G401 (cell line): ENCODE measurements at regions not wholly inside any gene's neighbourhood (a gene's known extent, or its start where the extent isn't known, plus 50 kb on each side); places are given as distances from the start of the nearest gene placed in this dataset.

Source experiments
- DNase-seq: peaks from one replicate; pipeline ENCODE4 v3.0.0-alpha.2; 2015; ENCODE audit warnings: low spot score
- in situ Hi-C: cut with HindIII; loops from 2 replicates; pipeline ENCODE4 v1.10.0; 2016; ENCODE audit warnings: low sequenced_read_pairs, mixed read lengths

DNA sequence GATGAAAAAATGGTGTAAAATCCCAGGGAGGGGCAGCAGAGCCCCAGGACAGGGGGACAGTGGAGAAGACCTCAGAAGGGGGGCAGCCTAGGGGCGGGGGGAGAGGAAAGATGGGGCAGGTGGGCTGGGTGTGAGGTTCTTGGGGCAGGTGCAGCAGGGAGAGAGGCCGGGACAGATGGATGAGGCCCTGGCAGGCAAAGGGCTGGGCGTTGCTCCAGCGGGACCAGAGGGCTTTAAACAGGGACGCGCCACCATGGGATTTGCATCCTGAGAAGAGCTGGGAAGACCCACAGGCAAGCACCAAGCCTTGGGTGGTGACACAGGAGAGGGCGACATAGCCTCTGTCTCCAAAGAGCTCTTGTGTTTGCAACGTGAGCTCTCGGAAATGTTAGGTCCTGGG, 1342.8 kb downstream of the TBC1D22A start:
- in situ Hi-C loops, result no loop called here
- peak; percentile 87 for DNase-seq

DNA sequence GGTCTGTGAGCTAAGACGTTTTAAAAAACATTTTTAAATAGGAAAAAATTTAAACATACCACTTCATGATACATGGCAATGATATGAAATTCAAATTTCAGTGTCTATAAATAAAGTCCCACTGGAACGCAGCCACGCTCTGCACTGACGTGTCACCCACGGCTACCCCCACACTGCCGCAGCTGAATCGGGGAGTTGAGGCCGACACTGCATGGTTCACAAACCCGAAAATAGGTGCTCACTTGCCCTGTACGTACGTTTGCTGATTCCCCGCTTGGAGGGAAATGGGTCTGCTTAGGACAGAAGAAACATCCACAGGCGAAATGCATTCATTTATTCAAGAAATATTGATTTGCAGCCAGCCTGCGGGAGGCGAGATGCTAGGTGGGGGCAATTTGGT, 1342.3 kb downstream of the TBC1D22A start:
- peak; percentile 48 for DNase-seq
- in situ Hi-C loops, result no loop called here

DNA sequence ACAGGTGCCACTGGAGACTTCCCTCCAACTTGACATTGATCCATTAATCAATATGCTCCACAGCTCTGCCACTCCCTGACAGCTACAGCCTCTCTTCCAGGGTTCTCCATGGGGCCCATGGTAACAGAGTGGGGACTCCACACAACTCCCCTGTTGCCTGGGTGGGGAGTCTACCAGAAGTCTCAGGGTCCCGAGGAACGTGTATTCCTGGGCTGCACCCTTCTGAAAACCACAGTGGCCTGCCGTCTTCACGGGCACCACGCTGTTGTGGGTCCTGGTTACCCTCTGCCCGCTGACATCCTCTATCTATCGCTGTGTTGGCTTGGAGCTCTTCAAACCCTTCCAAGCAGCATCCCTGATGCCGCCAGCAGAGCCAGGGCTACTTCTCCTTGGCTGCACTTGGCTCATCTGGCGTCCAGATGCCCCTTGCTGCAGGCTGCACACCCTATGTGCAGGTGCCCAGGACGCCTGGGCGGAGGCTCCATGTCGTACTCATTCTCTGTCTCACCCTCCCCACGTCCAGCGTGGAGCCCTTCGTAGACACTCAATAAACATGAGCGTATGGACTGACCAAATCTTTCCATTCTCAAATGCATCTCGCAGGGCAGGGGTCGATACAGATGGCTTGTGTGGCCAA, 1341.8 kb downstream of the TBC1D22A start:
- in situ Hi-C loops, result no loop called here
- DNase-seq, result peak; percentile 10

DNA sequence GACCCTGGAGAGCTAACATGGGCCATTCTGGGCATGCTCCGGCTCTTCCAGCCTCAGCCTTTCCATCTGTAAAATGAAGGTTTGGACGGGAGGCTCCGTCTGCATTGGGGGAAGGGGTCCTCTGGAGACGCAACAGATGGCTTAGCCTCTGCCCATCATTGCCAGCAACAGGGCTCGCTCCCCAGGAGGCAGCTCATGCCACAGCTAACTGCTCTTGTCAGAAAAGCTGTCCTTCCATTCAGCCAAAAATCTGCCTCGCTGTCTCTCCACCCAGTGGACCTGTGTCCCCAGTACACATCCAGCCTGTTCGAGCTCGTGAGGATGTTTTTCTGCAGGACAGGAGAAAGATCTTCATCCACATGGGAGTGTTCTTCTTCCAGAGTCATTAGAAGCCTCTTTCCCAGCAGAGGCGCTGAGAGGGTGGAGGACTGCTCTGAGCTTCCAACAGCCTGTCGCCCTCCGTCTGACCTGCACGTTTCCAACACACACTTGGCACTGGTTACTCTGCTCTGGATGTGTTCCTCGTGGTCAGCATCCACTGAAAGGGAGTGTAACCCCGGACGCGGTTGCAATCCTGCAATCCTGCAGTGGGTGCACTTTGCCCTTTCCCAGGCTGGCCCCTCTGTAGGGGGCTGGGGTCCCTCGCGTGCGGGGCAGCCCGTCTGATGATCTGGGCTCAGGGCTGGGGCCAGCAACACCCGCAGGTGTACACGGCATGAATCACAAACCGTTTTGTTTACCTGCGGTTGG, 1340.9 kb downstream of the TBC1D22A start:
- in situ Hi-C loops, result no loop called here
- peak; percentile 69 for DNase-seq

DNA sequence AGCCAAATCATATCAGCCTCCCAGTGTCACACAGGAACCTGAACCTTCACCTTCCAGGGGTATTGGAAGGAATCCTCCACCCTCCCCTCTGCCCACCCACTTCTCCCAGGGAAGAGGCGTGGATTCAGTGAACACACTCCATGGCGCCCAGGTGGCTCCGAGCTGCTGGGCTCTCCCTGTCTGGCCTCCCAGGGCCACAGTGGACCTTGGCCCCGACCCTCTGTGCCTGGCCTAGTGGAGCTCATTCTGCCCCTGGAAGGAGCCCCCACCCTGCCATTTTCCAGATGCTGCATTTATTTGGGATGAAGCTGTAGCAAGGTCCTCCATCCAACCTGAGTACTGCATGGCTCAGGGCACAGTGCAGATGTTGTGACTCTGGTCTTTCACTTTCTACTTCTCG, 1340.1 kb downstream of the TBC1D22A start:
- in situ Hi-C loops, result no loop called here

DNA sequence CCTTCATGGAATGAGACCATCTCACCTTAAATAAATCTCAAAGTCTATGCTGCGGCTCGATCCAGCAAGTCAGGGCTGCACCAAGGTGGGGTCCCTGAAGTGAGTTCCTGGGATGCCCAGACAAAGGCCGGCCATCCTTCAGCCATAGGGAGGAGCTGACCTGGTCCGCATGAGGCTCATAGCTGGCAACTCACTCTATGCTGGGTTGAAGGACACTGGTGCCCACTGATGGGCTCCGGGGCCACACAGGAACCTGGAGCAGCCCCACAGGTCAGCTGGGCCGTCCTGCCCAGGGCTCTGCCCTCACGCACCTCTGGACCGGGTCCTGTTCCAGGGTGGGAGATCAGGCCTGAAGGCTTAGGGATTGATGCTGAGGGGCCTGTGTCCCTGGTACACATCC, 1339.3 kb downstream of the TBC1D22A start:
- DNase-seq, result no peak
- in situ Hi-C loops, result no loop called here

More for the DNA sequence above, 1340.1 kb downstream of the TBC1D22A start:
- no peak for DNase-seq

GRCh38 chr22:48100685-48101417, 1338.4 kb downstream of the TBC1D22A start:
- DNase-seq, result no peak
- in situ Hi-C loops, result no loop called here

DNA sequence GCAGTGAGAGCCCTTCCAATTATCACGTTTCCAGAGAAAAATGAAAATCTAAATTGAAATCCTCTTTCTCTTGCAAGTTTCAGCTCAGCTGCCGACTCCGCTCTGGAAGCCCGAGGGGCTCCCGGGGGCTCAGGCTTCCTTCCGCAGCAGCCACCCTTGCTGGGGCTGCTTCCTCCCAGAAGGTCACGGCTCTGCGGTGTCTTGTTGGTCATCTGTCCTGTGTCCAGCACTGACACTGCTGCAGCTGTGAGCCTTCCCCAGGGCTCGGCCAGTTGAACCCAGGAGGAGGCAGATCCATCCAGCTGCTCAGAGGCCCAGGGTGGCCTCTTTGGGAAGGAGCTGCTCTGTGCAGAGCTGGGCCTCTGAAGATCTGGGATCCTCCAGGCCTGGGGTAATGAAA, 1337.2 kb downstream of the TBC1D22A start:
- in situ Hi-C loops, result no loop called here
- no peak for DNase-seq

DNA sequence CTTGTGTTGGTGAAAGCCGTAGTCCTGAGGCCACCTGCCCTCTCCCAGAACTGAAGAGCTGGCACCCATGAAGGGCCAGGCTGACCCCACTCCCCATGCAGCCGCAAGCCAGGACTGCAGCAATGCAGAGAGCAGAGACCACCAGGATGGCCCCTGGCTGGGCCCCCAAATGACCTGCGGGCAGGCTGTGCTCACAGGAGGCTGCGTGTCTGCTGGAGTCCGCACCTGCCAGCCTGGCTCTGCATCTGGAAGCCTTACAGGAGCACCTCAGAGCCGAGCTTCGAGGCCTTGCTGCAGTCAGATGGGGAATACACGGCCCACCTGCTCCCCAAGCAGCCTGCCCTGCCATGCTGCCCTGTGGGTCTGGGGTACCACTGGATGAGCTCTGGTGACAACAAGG, 1336.8 kb downstream of the TBC1D22A start:
- no peak for DNase-seq
- in situ Hi-C loops, result no loop called here

DNA sequence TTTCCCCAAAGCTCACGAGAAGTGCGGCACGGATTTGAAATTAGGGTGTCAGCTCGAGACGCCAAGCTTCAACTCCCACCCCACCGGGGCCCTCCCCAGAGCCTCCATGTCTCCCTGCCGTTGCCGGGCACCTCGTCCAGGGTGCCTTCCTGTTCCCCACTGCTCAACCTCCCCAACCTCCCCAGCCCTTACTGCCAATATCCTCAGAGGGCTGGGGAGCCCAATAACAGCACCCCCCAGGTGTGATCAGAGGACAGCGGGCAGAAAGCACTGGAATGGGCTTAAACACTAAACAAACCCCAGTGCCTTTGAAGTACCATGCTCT, 1336.4 kb downstream of the TBC1D22A start:
- in situ Hi-C loops, result no loop called here

GRCh38 chr22:48098243-48098920, 1335.9 kb downstream of the TBC1D22A start:
- in situ Hi-C loops, result no loop called here
- no peak for DNase-seq

More for the DNA sequence above, 1336.4 kb downstream of the TBC1D22A start:
- no peak for DNase-seq

DNA sequence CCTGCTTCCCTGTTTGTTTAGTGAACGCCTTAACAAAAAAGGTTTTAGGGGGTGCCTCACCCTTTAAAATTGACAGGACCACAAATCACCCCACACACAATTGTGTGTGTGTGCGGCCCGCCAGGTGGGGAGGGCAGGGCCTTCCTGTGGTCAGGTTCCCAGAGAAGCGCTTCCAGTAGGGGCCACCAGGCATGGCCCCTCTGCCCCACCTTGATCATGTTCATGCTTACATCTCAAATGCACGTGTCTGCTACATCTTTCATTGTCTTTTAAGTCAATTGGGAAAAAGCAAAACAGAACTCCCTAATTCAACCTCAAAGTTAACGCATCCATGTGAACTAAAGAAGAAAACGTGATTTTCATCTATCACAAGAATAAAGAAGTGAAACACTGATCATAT, 1335.3 kb downstream of the TBC1D22A start:
- DNase-seq, result no peak
- in situ Hi-C loops, result no loop called here

GRCh38 chr22:48096851-48097665, 1334.6 kb downstream of the TBC1D22A start:
- peak; percentile 62 for DNase-seq
- in situ Hi-C loops, result no loop called here

GRCh38 chr22:48096411-48096810, 1334.0 kb downstream of the TBC1D22A start:
- DNase-seq, result no peak
- in situ Hi-C loops, result no loop called here

DNA sequence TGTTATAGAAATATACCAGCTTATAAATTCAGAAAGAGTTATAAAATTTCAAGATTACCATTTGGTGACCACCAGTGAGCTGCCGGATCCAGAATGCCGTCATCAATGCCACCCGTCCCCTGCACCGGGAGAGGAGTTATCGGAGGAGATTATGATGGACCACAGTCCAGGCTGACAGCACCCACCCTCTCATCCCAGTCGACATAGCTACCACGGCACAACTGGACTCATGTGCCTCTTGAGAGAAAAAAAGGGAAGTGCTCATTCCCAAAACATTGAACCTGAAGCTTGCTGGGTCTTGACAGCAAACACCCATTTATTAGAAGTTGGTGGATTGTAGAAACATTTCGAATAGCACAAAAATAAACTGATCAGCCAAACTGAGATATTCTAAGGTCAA, 1331.5 kb downstream of the TBC1D22A start:
- no peak for DNase-seq
- in situ Hi-C loops, result no loop called here

GRCh38 chr22:48092866-48093265, 1330.4 kb downstream of the TBC1D22A start:
- in situ Hi-C loops, result no loop called here
- no peak for DNase-seq

DNA sequence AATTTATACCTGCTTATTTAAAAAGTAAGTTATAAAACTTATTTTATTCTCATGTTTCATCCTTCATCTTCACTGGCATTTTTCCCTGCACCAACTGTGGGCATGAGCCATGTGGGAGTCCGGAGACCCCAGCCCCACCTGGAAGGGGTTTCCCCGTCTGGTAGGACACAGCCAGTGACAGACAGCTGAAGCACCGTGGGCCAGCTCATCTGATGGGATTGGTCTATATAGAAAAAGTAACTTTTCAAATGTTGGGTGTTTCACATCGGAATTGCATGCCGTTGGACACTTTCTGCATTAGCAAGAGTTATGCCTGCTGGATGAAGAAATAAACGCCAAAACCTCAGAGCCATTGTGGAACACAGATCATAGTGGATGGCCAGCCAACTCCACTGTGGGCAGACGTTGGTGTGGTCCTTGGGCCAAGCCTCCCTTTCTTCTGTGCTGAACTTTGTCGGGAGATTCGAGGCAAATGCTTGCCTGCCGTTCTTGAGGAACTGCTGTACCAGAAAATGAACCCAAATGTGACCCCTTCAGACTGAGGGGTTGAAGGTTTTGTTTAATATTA, 1329.3 kb downstream of the TBC1D22A start:
- in situ Hi-C loops, result no loop called here
- DNase-seq, result no peak

- no peak for DNase-seq
- in situ Hi-C loops, result no loop called here
These were observed 1328.7 kb downstream of the TBC1D22A start for GRCh38 chr22:48091060-48091650.

GRCh38 chr22:48090332-48090672, 1327.9 kb downstream of the TBC1D22A start:
- DNase-seq, result no peak
- in situ Hi-C loops, result no loop called here
